ENCODE measurements at regions not wholly inside any gene's neighbourhood (a gene's known extent, or its start where the extent isn't known, plus 50 kb on each side); places are given as distances from the start of the nearest gene placed in this dataset.
"Not testable (repeated sequence)": the region's sequence is repeated elsewhere in the genome, so short reads cannot be mapped to it uniquely, and the experiment has no call there.

GRCh38 chr14:85057221-85057620, 472.7 kb upstream of the FLRT2 start:
- DNase-seq (ENCODE audit: low read depth in 2 of 3, low spot score in 2 of 3): no peak

- DNase-seq (ENCODE audit: low read depth in 2 of 3, low spot score in 2 of 3): no peak
Observed at GRCh38 chr14:85058150-85058549, 471.8 kb upstream of the FLRT2 start.

- no peak for DNase-seq (ENCODE audit: low read depth in 2 of 3, low spot score in 2 of 3)
Observed at GRCh38 chr14:85060121-85060520, 469.8 kb upstream of the FLRT2 start.

GRCh38 chr14:85061256-85061655, 468.7 kb upstream of the FLRT2 start:
- no peak for DNase-seq (ENCODE audit: low read depth in 2 of 3, low spot score in 2 of 3)

- DNase-seq (ENCODE audit: low read depth in 2 of 3, low spot score in 2 of 3): no peak
Observed at GRCh38 chr14:85063747-85064146, 466.2 kb upstream of the FLRT2 start.

- no peak for DNase-seq (ENCODE audit: low read depth in 2 of 3, low spot score in 2 of 3)
Observed at GRCh38 chr14:85071447-85071846, 458.5 kb upstream of the FLRT2 start.

GRCh38 chr14:85074955-85075354, 455.0 kb upstream of the FLRT2 start:
- no peak for DNase-seq (ENCODE audit: low read depth in 2 of 3, low spot score in 2 of 3)

GRCh38 chr14:85075694-85076476, 454.1 kb upstream of the FLRT2 start:
- no peak for DNase-seq (ENCODE audit: low read depth in 2 of 3, low spot score in 2 of 3)

GRCh38 chr14:85077716-85078115, 452.2 kb upstream of the FLRT2 start:
- not testable (repeated sequence) for DNase-seq (ENCODE audit: low read depth in 2 of 3, low spot score in 2 of 3)

GRCh38 chr14:85079842-85080730, 449.9 kb upstream of the FLRT2 start:
- no peak for DNase-seq (ENCODE audit: low read depth in 2 of 3, low spot score in 2 of 3)

- DNase-seq (ENCODE audit: low read depth in 2 of 3, low spot score in 2 of 3): no peak
Observed at GRCh38 chr14:85084344-85084743, 445.6 kb upstream of the FLRT2 start.

- DNase-seq (ENCODE audit: low read depth in 2 of 3, low spot score in 2 of 3): no peak
Observed at GRCh38 chr14:85085981-85086380, 444.0 kb upstream of the FLRT2 start.

GRCh38 chr14:85087201-85087600, 442.7 kb upstream of the FLRT2 start:
- no peak for DNase-seq (ENCODE audit: low read depth in 2 of 3, low spot score in 2 of 3)

GRCh38 chr14:85088192-85088591, 441.8 kb upstream of the FLRT2 start:
- no peak for DNase-seq (ENCODE audit: low read depth in 2 of 3, low spot score in 2 of 3)

- no peak for DNase-seq (ENCODE audit: low read depth in 2 of 3, low spot score in 2 of 3)
Observed at GRCh38 chr14:85090681-85091080, 439.3 kb upstream of the FLRT2 start.

- no peak for DNase-seq (ENCODE audit: low read depth in 2 of 3, low spot score in 2 of 3)
Observed at GRCh38 chr14:85093631-85094330, 436.2 kb upstream of the FLRT2 start.

GRCh38 chr14:85102591-85102990, 427.4 kb upstream of the FLRT2 start:
- no peak for DNase-seq (ENCODE audit: low read depth in 2 of 3, low spot score in 2 of 3)

- no peak for DNase-seq (ENCODE audit: low read depth in 2 of 3, low spot score in 2 of 3)
Observed at GRCh38 chr14:85106506-85106905, 423.4 kb upstream of the FLRT2 start.

- DNase-seq (ENCODE audit: low read depth in 2 of 3, low spot score in 2 of 3): no peak
Observed at GRCh38 chr14:85112762-85113161, 417.2 kb upstream of the FLRT2 start.

- DNase-seq (ENCODE audit: low read depth in 2 of 3, low spot score in 2 of 3): no peak
Observed at GRCh38 chr14:85115921-85116320, 414.0 kb upstream of the FLRT2 start.

- DNase-seq (ENCODE audit: low read depth in 2 of 3, low spot score in 2 of 3): no peak
Observed at GRCh38 chr14:85118274-85118673, 411.7 kb upstream of the FLRT2 start.

GRCh38 chr14:85122690-85123089, 407.3 kb upstream of the FLRT2 start:
- DNase-seq (ENCODE audit: low read depth in 2 of 3, low spot score in 2 of 3): no peak

Data from activated CD8-positive, alpha-beta memory T cell treated with anti-CD3 and anti-CD28 coated beads for 48 hours (primary cell).